ENCODE measurements at regions not wholly inside any gene's neighbourhood (a gene's known extent, or its start where the extent isn't known, plus 50 kb on each side); places are given as distances from the start of the nearest gene placed in this dataset.

DNA sequence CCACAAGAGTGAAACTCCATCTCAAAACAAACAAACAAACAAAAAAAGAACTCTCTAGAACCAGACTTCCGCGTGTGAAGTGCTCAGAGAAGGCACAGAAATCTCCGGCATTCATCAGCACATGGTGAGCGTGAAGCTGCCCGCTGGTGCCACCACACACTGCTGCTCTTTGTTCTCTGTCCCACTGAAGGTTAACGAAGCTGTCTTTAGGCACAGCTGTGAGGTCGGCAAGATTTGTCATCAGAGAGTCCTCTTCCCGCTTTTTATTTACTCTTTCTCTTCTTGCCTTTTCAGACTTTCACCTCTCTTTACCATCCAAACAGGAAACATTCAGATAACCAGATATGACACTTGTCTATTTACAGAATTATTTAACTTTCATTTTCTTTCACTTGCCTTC lies 115.2 kb upstream of the ARGLU1 start:
- TF ChIP-seq, protein P1, sequence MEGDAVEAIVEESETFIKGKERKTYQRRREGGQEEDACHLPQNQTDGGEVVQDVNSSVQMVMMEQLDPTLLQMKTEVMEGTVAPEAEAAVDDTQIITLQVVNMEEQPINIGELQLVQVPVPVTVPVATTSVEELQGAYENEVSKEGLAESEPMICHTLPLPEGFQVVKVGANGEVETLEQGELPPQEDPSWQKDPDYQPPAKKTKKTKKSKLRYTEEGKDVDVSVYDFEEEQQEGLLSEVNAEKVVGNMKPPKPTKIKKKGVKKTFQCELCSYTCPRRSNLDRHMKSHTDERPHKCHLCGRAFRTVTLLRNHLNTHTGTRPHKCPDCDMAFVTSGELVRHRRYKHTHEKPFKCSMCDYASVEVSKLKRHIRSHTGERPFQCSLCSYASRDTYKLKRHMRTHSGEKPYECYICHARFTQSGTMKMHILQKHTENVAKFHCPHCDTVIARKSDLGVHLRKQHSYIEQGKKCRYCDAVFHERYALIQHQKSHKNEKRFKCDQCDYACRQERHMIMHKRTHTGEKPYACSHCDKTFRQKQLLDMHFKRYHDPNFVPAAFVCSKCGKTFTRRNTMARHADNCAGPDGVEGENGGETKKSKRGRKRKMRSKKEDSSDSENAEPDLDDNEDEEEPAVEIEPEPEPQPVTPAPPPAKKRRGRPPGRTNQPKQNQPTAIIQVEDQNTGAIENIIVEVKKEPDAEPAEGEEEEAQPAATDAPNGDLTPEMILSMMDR (conservative IDR thresholded peaks at IDR 0.05; ENCODE audit: low read depth, low read length) = no peak
- TF ChIP-seq EZH2 (IDR thresholded peaks at IDR 0.05; ENCODE audit: low read length, unreplicated experiment) = no peak
- TF ChIP-seq EZH2phosphoT487 (IDR thresholded peaks at IDR 0.05; ENCODE audit: borderline replicate concordance, low read length) = no peak

All from PC-3 (cell line).